Uterus (tissue), 3 donors: ENCODE measurements at regions not wholly inside any gene's neighbourhood (a gene's known extent, or its start where the extent isn't known, plus 50 kb on each side); places are given as distances from the start of the nearest gene placed in this dataset.

ENCODE experiments used
- DNase-seq, 2 donors: peaks; one replicate each; pipeline ENCODE4 v3.0.0-alpha.2; 2019 to 2020
- H3K27ac ChIP-seq, 2 donors: fragments of 200-600 bp; sonication (generic); 1 replicate in 1 of 2; 2 replicates in 1 of 2; pipeline ENCODE4 v1.5.1; 2016 to 2018
- H3K27me3 ChIP-seq, 2 donors: fragments of 200-600 bp; sonication (generic); one replicate each; pipeline ENCODE4 v1.5.1; 2018 to 2019; ENCODE audit warnings: control low read depth in 1 of 2
- H3K36me3 ChIP-seq, 2 donors: fragments of 200-600 bp; sonication (generic); one replicate each; pipeline ENCODE4 v1.5.1; 2019; ENCODE audit warnings: control low read depth in 1 of 2
- H3K4me1 ChIP-seq, 2 donors: fragments of 200-600 bp; sonication (generic); one replicate each; pipeline ENCODE4 v1.5.1; 2018 to 2019; ENCODE audit warnings: control low read depth in 1 of 2
- H3K4me3 ChIP-seq, 2 donors: fragments of 200-600 bp; sonication (generic); 1 replicate in 1 of 2; 2 replicates in 1 of 2; pipeline ENCODE4 v1.5.1; 2018 to 2019; ENCODE audit warnings: mild to moderate bottlenecking in 1 of 2
- H3K9me3 ChIP-seq, 2 donors: fragments of 200-600 bp; sonication (generic); one replicate each; pipeline ENCODE4 v1.5.1; 2019; ENCODE audit warnings: control low read depth in 1 of 2
- CTCF ChIP-seq, 4 experiments: fragments of 200-600 bp in 2 of 4; fragments of 450-650 bp in 2 of 4; sonication (generic) in 2 of 4; IDR thresholded peaks; one replicate each; pipeline ENCODE4 v1.5.1; 2016 to 2019; ENCODE audit warnings: antibody characterized with exemption in 4 of 4, mild to moderate bottlenecking in 2 of 4, moderate library complexity in 1 of 4
- POLR2A ChIP-seq, 2 donors: fragments of 450-650 bp; IDR thresholded peaks; one replicate each; pipeline ENCODE4 v1.6.1; 2016; ENCODE audit warnings: antibody characterized with exemption in 2 of 2, mild to moderate bottlenecking in 1 of 2, moderate library complexity in 1 of 2
- intact Hi-C: fragments of 100-400 bp; cut with DNase I; formaldehyde crosslinking; loops from one replicate; pipeline ENCODE4 v1.15.1; 2023; ENCODE audit warnings: low total_unique reads
- donor health status: DM: yes; HTN: yes; CAD: no.

GRCh38 chr10:125332548-125333208, 172.3 kb upstream of the CTBP2 start:
- H3K27me3 ChIP-seq, result no peaks in the 10 kb centered on the region
- no peaks in the 10 kb centered on the region for H3K9me3 ChIP-seq
- no peaks in the 10 kb centered on the region for H3K36me3 ChIP-seq
- H3K27ac ChIP-seq, result no peak overlapping the region
- H3K4me1 ChIP-seq, result no peaks in the 10 kb centered on the region
- intact Hi-C loops, result no loop called here
- H3K4me3 ChIP-seq, result no peak overlapping the region
- no peak for DNase-seq
- TF ChIP-seq CTCF (IDR thresholded peaks at IDR 0.05), result no peak
- TF ChIP-seq POLR2A (IDR thresholded peaks at IDR 0.05), result no peak

GRCh38 chr10:125331056-125331455, 170.7 kb upstream of the CTBP2 start:
- no peaks in the 10 kb centered on the region for H3K9me3 ChIP-seq
- DNase-seq, result no peak
- no peak overlapping the region for H3K27ac ChIP-seq
- H3K4me3 ChIP-seq, result no peak overlapping the region
- intact Hi-C loops, result no loop called here
- no peaks in the 10 kb centered on the region for H3K27me3 ChIP-seq
- TF ChIP-seq POLR2A (IDR thresholded peaks at IDR 0.05) (no peak), CTCF (IDR thresholded peaks at IDR 0.05) (no peak)
- no peaks in the 10 kb centered on the region for H3K36me3 ChIP-seq
- no peaks in the 10 kb centered on the region for H3K4me1 ChIP-seq

- intact Hi-C loops, result no loop called here
- Histone ChIP-seq H3K27ac (no peak overlapping the region), H3K4me3 (no peak overlapping the region), H3K36me3 (no peaks in the 10 kb centered on the region), H3K9me3 (no peaks in the 10 kb centered on the region), H3K4me1 (no peaks in the 10 kb centered on the region), H3K27me3 (no peaks in the 10 kb centered on the region)
- no peak for DNase-seq
- TF ChIP-seq POLR2A (IDR thresholded peaks at IDR 0.05) (no peak), CTCF (IDR thresholded peaks at IDR 0.05) (no peak)
Observed at GRCh38 chr10:125329056-125329455, 168.7 kb upstream of the CTBP2 start.

GRCh38 chr10:125325326-125325725, 165.0 kb upstream of the CTBP2 start:
- TF ChIP-seq CTCF (IDR thresholded peaks at IDR 0.05), result no peak
- TF ChIP-seq POLR2A (IDR thresholded peaks at IDR 0.05), result no peak
- DNase-seq, result no peak
- Histone ChIP-seq H3K4me1 (no peaks in the 10 kb centered on the region), H3K27me3 (no peaks in the 10 kb centered on the region), H3K36me3 (no peaks in the 10 kb centered on the region), H3K9me3 (peaks cover 0 to 11% of the 10 kb centered on the region in 2 donors), H3K27ac (no peak overlapping the region), H3K4me3 (no peak overlapping the region)
- intact Hi-C loops, result no loop called here

GRCh38 chr10:125316436-125316835, 156.1 kb upstream of the CTBP2 start:
- Histone ChIP-seq H3K27me3 (no peaks in the 10 kb centered on the region), H3K36me3 (no peaks in the 10 kb centered on the region), H3K27ac (no peak overlapping the region), H3K4me1 (no peaks in the 10 kb centered on the region), H3K4me3 (no peak overlapping the region), H3K9me3 (no peaks in the 10 kb centered on the region)
- intact Hi-C loops, result no loop called here
- TF ChIP-seq CTCF (IDR thresholded peaks at IDR 0.05) (no peak), POLR2A (IDR thresholded peaks at IDR 0.05) (no peak)
- no peak for DNase-seq
